Pancreas (tissue), 10 donors: ENCODE measurements at regions not wholly inside any gene's neighbourhood (a gene's known extent, or its start where the extent isn't known, plus 50 kb on each side); places are given as distances from the start of the nearest gene placed in this dataset.
A peak's percentile ranks its signal among the peaks of the same experiment; 100 is the strongest.

Experiments used
- ATAC-seq, 4 donors: fragments of 200-7000 bp; cut with Tn5 transposase; one replicate each; pipeline versions ENCODE4 v1.8.0 to v1.9.1; 2020; ENCODE audit warnings: mild to moderate bottlenecking in 4 of 4, moderate library complexity in 4 of 4
- DNase-seq, 6 donors: peaks; one replicate each; pipeline ENCODE4 v3.0.0-alpha.2; 2020
- FAIRE-seq: peaks from 2 replicates; lab custom pipeline; 2012; peaks lifted over from hg19 to GRCh38; lab: Jason Lieb, UNC
- H3K27ac ChIP-seq, 4 donors: fragments of 200-600 bp; sonication (generic); 1 replicate in 3 of 4; 2 replicates in 1 of 4; pipeline versions ENCODE4 v1.5.0 to v1.8.0; 2020
- H3K27me3 ChIP-seq, 4 donors: fragments of 200-600 bp; one replicate each; pipeline ENCODE4 v1.8.0; 2021
- H3K36me3 ChIP-seq, 3 donors: fragments of 200-600 bp; sonication (generic) in 1 of 3; one replicate each; pipeline versions ENCODE4 v1.5.0 to v1.8.0; 2020 to 2021
- H3K4me1 ChIP-seq, 3 donors: fragments of 200-600 bp; one replicate each; pipeline ENCODE4 v1.8.0; 2021
- H3K4me3 ChIP-seq, 4 donors: fragments of 200-600 bp; sonication (generic) in 2 of 4; one replicate each; pipeline versions ENCODE4 v1.5.0 to v1.8.0; 2020 to 2021
- H3K9me3 ChIP-seq, 4 donors: fragments of 200-600 bp; one replicate each; pipeline ENCODE4 v1.8.0; 2021
- CTCF ChIP-seq, 4 donors: fragments of 200-600 bp; sonication (generic) in 3 of 4; IDR thresholded peaks; one replicate each; pipeline versions ENCODE4 v1.5.0 to v1.8.0; 2021; ENCODE audit warnings: antibody characterized with exemption in 4 of 4
- WGBS, 2 donors: extraction: QIAGEN DNeasy Blood & Tissue Kit; methylation state at CpG; one replicate each; pipeline ENCODE4 v1.1.7; 2013; 5-methylcytosine and 5-hydroxymethylcytosine counted together
- intact Hi-C, 3 donors: fragments of 100-400 bp; cut with DNase I; formaldehyde crosslinking; loops; one replicate each; pipeline versions ENCODE4 v1.11.1 to v1.14.2; 2022
- donor health status: healthy with polysubstance abuse.
- donor health status: DM: no; HTN: no; CAD: no; lungs with moderate emphysema.
- donor health status: DM: no; HTN: no; CAD: no.
- donor health status: control.
- donor health status: control.
- donor health status: Bipolar disorder and iron deficiency.
- donor health status: DM: yes; HTN: yes; CAD: no.
- donor health status: DM: no; HTN: no; CAD: no.
- donor health status: DM: no; HTN: no; CAD: no.
- donor health status: DM: yes; HTN: yes; CAD: no.

GRCh38 chr6:21332077-21332476, 261.5 kb upstream of the SOX4 start:
- no peak for DNase-seq
- Histone ChIP-seq H3K9me3 (no peaks in the 10 kb centered on the region), H3K27me3 (no peaks in the 10 kb centered on the region), H3K4me1 (no peaks in the 10 kb centered on the region), H3K36me3 (no peaks in the 10 kb centered on the region), H3K27ac (no peak overlapping the region), H3K4me3 (no peak overlapping the region)
- no peak for FAIRE-seq
- WGBS, 2 donors = 74 to 82% methylated on average over 5 of the region's 5 CpGs
- TF ChIP-seq CTCF (IDR thresholded peaks at IDR 0.05) = no peak
- ATAC-seq = peak in 1 of 4 donors; percentile 36
- intact Hi-C loops = no loop called here

GRCh38 chr6:21332660-21333059, 260.9 kb upstream of the SOX4 start:
- Histone ChIP-seq H3K27me3 (no peaks in the 10 kb centered on the region), H3K4me1 (no peaks in the 10 kb centered on the region), H3K36me3 (no peaks in the 10 kb centered on the region), H3K27ac (no peak overlapping the region), H3K9me3 (no peaks in the 10 kb centered on the region), H3K4me3 (no peak overlapping the region)
- FAIRE-seq (no peak), ATAC-seq (no peak), DNase-seq (no peak)
- intact Hi-C loops = no loop called here
- WGBS, 2 donors = 87 to 98% methylated on average over 8 of the region's 8 CpGs
- TF ChIP-seq CTCF (IDR thresholded peaks at IDR 0.05) = no peak

GRCh38 chr6:21333715-21334114, 259.8 kb upstream of the SOX4 start:
- H3K4me3 ChIP-seq = no peak overlapping the region
- FAIRE-seq (no peak), ATAC-seq (no peak), DNase-seq (no peak)
- TF ChIP-seq CTCF (IDR thresholded peaks at IDR 0.05) = no peak
- no peaks in the 10 kb centered on the region for H3K27me3 ChIP-seq
- H3K9me3 ChIP-seq = no peaks in the 10 kb centered on the region
- intact Hi-C loops = no loop called here
- no peaks in the 10 kb centered on the region for H3K4me1 ChIP-seq
- no peaks in the 10 kb centered on the region for H3K36me3 ChIP-seq
- WGBS, 2 donors = 70 to 84% methylated on average over 2 of the region's 2 CpGs
- H3K27ac ChIP-seq = no peak overlapping the region

GRCh38 chr6:21334651-21335050, 258.9 kb upstream of the SOX4 start:
- Histone ChIP-seq H3K27ac (no peak overlapping the region), H3K27me3 (no peaks in the 10 kb centered on the region), H3K9me3 (no peaks in the 10 kb centered on the region), H3K4me1 (no peaks in the 10 kb centered on the region), H3K36me3 (no peaks in the 10 kb centered on the region), H3K4me3 (no peak overlapping the region)
- intact Hi-C loops = no loop called here
- no peak for ATAC-seq
- TF ChIP-seq CTCF (IDR thresholded peaks at IDR 0.05) = no peak
- FAIRE-seq = no peak
- DNase-seq = no peak
- 92 to 94% methylated on average over 7 of the region's 7 CpGs for WGBS, 2 donors

GRCh38 chr6:21335591-21335990, 258.0 kb upstream of the SOX4 start:
- FAIRE-seq (no peak), ATAC-seq (no peak), DNase-seq (no peak)
- TF ChIP-seq CTCF (IDR thresholded peaks at IDR 0.05) = no peak
- no peaks in the 10 kb centered on the region for H3K9me3 ChIP-seq
- H3K36me3 ChIP-seq = no peaks in the 10 kb centered on the region
- no peak overlapping the region for H3K27ac ChIP-seq
- intact Hi-C loops = no loop called here
- no peak overlapping the region for H3K4me3 ChIP-seq
- no peaks in the 10 kb centered on the region for H3K27me3 ChIP-seq
- no peaks in the 10 kb centered on the region for H3K4me1 ChIP-seq
